GM18870 (cell line): ENCODE measurements at regions not wholly inside any gene's neighbourhood (a gene's known extent, or its start where the extent isn't known, plus 50 kb on each side); places are given as distances from the start of the nearest gene placed in this dataset.

Source experiments
- ATAC-seq: cut with Tn5 transposase; IDR thresholded peaks from one replicate; pipeline ENCODE4 v1.9.1; 2021; ENCODE audit warnings: moderate library complexity; ENCODE audit not compliant: unreplicated experiment

DNA sequence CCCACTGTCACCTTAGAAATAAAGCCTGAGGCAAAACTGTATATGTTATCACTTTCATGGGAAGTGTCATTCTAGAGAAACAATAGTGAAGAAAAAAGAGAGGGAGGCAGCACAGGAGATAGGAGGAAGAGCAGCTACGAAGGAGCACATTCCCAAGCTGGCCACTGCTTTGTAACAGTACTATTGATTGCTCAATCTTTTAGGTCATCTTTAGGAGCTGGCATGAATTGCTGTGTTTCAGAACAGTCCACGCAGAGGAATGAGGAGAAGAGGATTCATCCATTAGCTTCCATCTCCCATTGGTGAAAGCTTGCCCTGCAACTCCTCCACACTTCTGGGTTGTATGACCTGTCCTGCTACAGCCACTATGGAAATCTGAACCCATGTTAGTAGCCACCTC, 372.5 kb upstream of the DDHD1 start:
- ATAC-seq, result no peak

DNA sequence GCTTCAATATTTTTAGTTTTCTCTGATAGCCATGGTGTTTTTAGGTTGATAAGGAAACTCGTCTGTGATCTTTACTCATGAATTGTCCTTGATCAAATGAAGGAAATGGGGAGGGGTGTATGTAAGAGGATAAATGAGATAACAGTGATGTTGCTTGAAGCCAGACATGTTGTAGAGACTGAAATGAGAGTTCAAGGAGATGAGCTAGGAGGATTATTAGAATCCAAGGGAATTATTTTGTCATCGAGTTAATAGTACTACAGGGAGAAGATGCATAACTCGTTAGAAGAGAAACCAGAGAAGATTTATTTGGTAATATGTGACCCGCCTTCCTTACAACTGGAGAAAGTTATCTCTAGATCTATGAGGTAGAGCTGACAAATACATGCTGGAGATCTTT, 371.3 kb upstream of the DDHD1 start:
- ATAC-seq, result no peak

DNA sequence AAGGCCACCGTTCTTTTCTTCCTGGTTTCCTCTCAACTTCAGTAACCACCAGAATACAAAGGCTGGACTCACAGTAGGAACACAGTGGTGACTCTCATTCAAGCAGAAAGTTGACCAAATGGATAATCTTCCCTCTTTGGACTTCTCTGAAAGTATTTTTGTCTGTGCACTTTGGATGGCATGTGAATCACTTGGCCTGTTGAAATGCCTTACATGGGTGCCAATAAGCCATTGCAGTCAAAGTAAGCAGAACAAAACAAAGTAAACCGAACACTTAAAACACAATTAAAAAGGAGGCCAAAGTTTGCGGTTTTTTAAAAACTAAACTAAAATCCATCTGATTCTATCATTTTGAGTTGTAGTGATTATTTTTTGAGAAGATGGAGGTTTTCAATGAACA, 370.1 kb upstream of the DDHD1 start:
- no peak for ATAC-seq

GRCh38 chr14:53520078-53520928, 367.2 kb upstream of the DDHD1 start:
- no peak for ATAC-seq

DNA sequence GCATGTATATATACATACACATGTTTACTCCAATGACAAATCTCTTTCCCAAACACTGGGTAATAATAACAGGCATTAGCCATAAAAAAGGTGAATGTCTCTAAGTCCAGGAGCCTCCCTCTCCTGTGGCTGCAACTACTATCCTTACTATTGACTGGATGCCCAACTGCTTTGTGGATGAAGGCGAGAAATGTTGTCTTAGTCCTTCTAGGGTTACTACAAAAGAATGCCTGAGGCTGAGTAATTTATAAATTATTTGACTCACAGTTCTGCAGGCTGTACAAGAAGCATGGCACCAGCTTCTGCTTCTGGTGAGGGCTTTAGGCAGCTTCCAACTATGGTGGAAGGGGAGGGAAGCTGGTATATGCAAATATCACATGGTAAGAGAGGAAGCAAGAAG, 366.0 kb upstream of the DDHD1 start:
- no peak for ATAC-seq

DNA sequence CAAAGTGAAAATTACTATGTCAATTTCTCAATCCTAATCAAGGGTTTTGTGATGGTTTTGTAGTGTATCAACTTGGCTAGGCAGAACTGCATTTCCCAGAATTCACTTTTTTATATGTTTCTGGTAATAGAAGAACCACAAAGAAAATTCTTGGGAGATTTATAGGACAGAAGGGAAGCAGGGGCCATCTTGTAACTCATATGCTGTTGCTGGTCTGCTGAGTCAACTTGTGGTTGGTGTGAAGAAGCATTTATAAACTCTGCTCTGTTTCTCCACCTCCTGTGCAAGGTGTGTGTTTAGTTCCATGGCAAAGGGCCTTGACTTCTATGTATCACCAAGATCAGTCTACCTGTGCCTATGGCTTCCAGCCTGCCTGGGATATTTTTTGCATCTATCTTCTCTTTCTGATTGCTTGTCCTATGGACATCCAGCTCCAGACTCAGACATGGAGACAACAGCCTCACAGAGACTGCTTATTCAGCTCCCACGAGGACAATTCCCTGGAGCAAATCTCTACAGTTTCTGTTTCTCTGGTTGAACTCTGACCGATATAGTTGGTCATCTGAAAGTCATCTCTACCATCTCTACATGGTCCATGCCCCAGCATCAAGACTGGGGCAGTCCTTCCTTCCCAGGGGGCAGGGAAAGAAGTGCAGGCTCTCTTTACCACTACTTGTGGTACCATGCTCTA, 364.3 kb upstream of the DDHD1 start:
- no peak for ATAC-seq

DNA sequence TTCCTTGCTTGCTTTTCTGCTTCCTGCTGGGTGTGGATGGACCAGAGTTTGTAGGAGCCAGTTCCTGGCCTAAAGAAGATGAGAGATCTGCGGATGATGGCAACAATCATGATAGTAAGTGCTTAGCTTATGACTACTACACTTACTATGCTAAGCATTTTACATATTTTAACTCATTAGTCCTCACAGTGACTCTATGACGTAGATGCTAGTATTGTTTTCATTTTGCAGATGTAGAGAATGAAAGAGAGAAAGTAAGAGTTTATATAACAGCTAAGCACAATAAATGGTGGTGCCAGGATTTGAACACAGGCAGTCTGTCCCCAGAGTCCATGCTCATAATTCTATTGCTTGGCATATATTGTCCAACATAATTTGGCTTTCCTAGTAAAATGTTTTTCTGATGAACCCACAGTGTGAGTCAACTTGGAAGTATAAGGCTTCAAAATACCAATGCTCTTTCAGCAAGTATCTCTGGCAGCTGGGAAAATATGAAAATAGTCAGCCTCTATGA, 363.2 kb upstream of the DDHD1 start:
- no peak for ATAC-seq

DNA sequence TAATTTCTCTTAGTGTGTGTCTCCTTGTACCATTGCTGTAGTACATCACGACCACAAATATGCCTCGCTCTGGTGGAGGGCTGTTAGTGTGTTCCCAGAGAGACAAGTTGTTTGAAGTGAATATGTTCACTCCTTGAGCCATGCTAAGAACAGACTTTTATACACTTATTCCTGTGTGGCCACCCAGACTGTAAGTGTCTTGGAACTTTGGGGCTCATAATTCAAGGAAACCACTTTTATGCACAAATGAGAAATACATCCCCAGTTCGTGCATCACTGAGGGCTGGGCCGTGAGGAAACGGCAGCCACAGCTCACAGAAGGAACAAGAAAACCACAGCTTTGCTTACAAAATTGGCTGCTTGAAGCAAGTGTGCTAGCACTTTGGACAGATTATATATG, 362.2 kb upstream of the DDHD1 start:
- ATAC-seq, result no peak

DNA sequence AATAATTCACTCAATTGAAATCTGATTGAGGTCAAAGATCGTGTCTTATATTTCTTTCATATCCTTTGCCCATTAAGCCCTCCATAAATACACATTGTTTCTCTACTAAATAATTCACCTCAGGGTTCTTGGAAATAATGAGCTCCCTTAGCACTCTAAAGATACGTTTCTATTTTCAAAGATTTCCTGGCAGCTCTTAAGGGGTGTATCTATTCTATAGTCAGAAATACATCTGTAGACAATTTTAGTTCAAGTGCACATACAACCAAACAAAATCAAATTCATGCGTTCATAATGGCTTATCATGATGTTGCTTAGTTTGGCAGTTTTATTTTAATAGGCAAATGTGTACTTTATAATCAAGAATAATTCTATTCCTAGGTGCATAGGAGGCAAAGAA, 361.1 kb upstream of the DDHD1 start:
- ATAC-seq, result no peak

DNA sequence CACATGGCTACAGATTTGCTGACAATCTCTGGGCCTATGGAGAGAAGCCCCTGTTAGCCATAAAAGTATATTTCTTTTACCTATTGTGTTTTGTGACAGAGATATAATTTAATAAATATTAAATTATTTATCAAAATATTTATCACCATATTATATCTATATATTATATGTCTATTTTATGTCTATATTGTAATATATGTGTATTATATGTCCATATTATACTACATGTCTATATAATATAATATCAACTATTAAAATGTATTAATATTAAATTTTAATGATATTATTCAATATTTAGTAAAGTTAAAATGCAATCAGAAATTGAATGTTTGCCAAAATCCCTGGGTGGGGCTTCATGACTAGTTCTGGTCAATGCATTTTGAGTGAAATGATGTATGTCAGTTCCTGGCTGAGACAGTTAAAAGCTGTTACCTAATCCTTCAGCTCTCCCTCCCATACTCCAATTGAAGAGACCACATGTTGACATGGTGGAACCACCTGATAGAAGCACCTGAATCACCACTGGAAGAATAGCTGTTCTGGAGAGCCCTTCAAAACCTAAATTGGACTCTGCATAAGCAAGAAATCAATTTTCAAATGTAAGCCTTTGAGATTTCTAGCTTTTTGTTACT, 357.3 kb upstream of the DDHD1 start:
- ATAC-seq, result no peak

DNA sequence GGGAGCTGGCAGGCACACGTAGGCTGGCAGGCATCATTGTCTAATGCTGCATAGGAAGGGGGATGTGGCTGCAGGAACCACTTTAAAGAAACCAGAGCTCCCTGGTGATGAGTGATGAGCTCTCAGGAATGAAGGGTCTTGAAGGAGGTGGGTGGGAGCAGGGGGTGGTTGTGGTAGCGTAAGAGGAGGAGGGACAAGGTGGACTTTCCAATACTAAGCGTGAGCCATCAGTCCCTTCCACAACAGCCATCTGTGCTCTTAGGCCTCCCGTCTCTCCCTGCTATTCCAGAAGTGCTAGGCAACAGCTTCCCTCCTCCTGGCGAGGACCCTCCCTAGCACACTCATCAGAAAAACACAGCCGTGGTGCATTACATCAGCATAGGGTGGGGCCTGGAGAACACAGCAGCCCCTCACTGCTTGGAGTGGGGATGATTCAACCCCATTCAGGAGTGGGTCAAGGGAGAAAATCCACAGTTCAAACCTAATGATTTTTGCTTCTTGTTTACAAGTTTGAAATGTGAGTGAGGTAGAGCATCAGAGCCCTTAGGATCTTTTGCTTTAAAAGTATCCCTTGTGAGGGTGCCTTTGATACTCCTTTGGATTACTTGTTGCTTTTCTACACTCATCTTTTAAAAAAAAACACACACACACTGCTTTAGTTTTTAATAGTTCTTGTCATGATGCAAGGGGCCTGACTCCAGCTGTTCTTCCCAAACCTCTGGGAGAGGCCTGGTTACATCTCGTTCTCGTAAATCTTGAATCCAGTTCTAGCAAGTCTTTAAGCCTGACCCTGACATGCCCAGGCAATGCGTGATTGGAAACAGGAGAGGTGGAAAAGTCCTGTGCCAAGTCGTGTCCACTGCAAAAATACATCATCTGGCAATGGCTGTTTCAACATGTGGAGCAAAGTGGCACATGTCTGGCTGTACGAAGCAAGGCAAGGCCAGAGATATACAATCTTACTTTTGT, 356.4 kb upstream of the DDHD1 start:
- no peak for ATAC-seq

DNA sequence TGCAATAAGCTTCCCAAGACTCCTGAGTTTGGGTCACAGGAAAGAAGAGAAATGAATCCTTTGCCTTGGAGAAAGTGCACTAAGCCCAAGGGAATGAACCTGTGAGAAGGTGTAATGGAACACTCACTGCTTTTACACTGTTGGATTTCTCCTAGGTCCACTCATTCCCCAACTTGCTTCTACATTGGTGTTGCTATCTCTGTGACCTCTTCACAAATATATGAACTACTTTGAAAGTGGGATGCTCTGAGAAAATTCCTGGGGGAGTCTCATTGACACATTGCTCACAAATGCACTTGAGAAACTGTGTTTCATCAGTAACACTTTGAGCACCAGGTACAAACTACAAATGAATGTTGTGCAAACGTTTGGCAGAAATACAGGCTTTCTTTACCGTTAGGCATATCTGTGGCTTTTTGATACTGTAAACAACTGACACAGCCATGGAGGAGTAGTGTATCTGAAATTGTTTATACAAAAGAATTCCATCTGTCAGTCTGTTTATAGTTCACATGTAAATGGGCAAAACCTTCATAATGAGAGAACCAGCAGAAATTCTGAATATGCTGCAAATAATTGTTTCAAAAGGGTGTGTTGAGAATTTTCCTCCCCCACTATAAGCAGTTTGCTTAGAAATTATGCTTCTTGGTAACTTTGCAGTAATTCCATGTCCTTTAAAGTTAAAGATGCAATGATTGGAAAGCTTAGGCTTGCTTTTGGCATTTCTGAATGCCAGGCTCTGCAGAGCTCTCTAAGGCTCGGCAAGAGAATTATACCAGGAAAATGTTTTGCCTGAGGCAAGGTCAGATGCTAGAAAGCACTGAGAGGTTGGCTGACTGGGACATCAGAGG, 348.5 kb upstream of the DDHD1 start:
- no peak for ATAC-seq

GRCh38 chr14:53500191-53500590, 347.1 kb upstream of the DDHD1 start:
- no peak for ATAC-seq

DNA sequence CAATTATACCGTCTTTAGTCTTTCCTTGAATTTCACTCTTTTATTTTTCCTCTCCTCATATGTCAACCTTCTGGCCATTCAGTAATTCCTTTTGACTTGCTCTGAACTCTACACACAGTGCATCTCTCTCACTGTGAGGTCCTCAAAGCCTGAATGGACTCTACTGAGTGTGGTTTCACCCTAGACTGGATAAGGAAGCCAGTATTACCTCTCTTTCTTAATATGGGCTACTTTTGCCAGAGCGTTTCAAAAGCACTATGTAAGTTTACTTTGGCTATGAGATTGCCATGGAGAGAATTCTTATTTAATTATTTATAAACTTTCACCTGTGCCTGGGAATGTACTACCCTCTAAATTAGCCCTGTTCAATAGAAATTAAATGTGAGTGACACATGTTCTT, 343.5 kb upstream of the DDHD1 start:
- ATAC-seq, result no peak

- no peak for ATAC-seq
Measured at GRCh38 chr14:53495846-53496343, 342.8 kb upstream of the DDHD1 start.

GRCh38 chr14:53494587-53494986, 341.5 kb upstream of the DDHD1 start:
- no peak for ATAC-seq

GRCh38 chr14:53493860-53494259, 340.7 kb upstream of the DDHD1 start:
- no peak for ATAC-seq

DNA sequence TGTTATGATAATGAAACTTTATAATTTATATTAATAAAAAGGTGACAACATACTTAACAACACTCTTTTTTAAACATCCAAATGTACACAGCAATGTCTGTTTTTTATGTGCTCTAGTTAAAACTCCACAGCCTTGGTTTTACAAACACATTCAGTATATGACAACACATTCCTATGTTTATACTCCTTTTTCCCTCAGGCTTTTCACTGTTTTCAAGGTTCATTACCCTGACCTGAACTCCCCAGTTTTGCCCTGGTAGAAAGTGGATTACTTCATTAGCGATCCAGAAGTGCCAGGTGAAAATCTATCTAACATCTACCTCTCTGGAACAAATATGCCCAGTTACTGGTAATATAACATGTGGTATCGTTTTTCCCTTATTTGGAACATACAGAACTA, 340.2 kb upstream of the DDHD1 start:
- no peak for ATAC-seq

GRCh38 chr14:53491884-53492277, 338.8 kb upstream of the DDHD1 start:
- no peak for ATAC-seq
